Spleen (tissue), 7 donors: ENCODE measurements at regions not wholly inside any gene's neighbourhood (a gene's known extent, or its start where the extent isn't known, plus 50 kb on each side); places are given as distances from the start of the nearest gene placed in this dataset.

Source experiments
- CTCF ChIP-seq, 11 experiments: fragments of 200-600 bp in 7 of 11; fragments of 450-650 bp in 4 of 11; sonication (generic) in 4 of 11; IDR thresholded peaks in 8 of 11; conservative IDR thresholded peaks in 3 of 11; 1 replicate in 7 of 11; 2 replicates in 4 of 11; pipeline versions ENCODE4 v1.4.0 to v1.8.0; 2016 to 2021; ENCODE audit warnings: antibody characterized with exemption in 11 of 11, inconsistent platforms in 4 of 11, mild to moderate bottlenecking in 1 of 11
- POLR2A ChIP-seq, 3 donors: fragments of 450-650 bp; IDR thresholded peaks; one replicate each; pipeline ENCODE4 v1.5.1; 2017; ENCODE audit warnings: antibody characterized with exemption in 3 of 3, mild to moderate bottlenecking in 1 of 3
- POLR2AphosphoS5 ChIP-seq, 3 donors: sonication (generic); formaldehyde crosslinking; IDR thresholded peaks; one replicate each; pipeline ENCODE4 v1.5.1; 2017; ENCODE audit warnings: antibody characterized with exemption in 3 of 3
- donor health status: DM: no; HTN: no; CAD: no; lungs with moderate emphysema.
- donor health status: DM: no; HTN: no; CAD: no.
- donor health status: DM: no; HTN: no; CAD: no.

GRCh38 chr9:69980591-69980990, 63.1 kb upstream of the MAMDC2 start:
- TF ChIP-seq CTCF (IDR thresholded peaks at IDR 0.05 in 8 of 11, conservative IDR thresholded peaks at IDR 0.05 in 3 of 11) (no peak), POLR2AphosphoS5 (IDR thresholded peaks at IDR 0.05) (no peak), POLR2A (IDR thresholded peaks at IDR 0.05) (no peak)
